ENCODE measurements at regions not wholly inside any gene's neighbourhood (a gene's known extent, or its start where the extent isn't known, plus 50 kb on each side); places are given as distances from the start of the nearest gene placed in this dataset.
"Not testable (repeated sequence)": the region's sequence is repeated elsewhere in the genome, so short reads cannot be mapped to it uniquely, and the experiment has no call there.

DNA sequence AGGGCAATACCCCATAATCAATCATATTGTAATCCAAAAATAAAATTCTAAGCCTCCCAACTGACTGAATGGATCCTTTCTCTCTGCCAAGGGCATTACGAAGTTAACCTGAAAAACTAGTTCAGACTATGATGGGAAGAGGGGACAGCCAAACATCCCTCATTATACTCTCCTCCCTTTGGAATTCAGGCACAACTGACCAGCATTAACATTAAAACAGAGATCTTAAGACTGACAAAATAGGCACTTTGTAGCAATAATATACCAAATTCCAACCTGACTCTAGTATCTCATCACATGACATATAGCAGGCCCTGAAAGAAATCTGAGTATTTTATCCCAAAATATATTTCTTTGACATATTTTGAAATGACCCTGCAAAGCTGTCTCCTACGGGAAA lies 55.0 kb upstream of the SPP1 start:
- H3K56ac ChIP-seq (ENCODE audit: insufficient read length, low read depth, low read length), result no peak overlapping the region
- H4K8ac ChIP-seq (replicated peaks; ENCODE audit: insufficient read length, low read depth, low read length), result no peak overlapping the region
- peak overlapping the region; percentile 1 to 100; a peak in 4 of 5 replicates for H3K4me3 Mint-ChIP-seq
- H3K4ac ChIP-seq (ENCODE audit: low read depth, low read length), result no peak overlapping the region
- TF ChIP-seq, protein P1, sequence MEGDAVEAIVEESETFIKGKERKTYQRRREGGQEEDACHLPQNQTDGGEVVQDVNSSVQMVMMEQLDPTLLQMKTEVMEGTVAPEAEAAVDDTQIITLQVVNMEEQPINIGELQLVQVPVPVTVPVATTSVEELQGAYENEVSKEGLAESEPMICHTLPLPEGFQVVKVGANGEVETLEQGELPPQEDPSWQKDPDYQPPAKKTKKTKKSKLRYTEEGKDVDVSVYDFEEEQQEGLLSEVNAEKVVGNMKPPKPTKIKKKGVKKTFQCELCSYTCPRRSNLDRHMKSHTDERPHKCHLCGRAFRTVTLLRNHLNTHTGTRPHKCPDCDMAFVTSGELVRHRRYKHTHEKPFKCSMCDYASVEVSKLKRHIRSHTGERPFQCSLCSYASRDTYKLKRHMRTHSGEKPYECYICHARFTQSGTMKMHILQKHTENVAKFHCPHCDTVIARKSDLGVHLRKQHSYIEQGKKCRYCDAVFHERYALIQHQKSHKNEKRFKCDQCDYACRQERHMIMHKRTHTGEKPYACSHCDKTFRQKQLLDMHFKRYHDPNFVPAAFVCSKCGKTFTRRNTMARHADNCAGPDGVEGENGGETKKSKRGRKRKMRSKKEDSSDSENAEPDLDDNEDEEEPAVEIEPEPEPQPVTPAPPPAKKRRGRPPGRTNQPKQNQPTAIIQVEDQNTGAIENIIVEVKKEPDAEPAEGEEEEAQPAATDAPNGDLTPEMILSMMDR (conservative IDR thresholded peaks at IDR 0.05), result no peak
- H3K27me3 ChIP-seq (ENCODE audit: insufficient read depth, low read length), result no peaks in the 10 kb centered on the region
- H3K14ac ChIP-seq (ENCODE audit: insufficient read depth, low read length), result no peak overlapping the region
- WGBS (ENCODE audit: extremely low coverage, insufficient read length, low lambda C conversion rate), result no CpG with 5 or more reads among the region's 2 CpGs
- no peak overlapping the region for H4K91ac ChIP-seq (ENCODE audit: insufficient read length, low read depth, low read length)
- peak overlapping the region; percentile 98 for H3K27ac ChIP-seq (ENCODE audit: insufficient read length, low read depth, low read length)
- no peak overlapping the region for H2BK15ac ChIP-seq (ENCODE audit: low read depth, low read length)
- H2AK5ac ChIP-seq (ENCODE audit: insufficient read length, low read length), result no peak overlapping the region
- no peaks in the 10 kb centered on the region for H3K9me3 ChIP-seq (ENCODE audit: control insufficient read depth, low read depth, low read length)
- peaks cover 26 to 28% (median 28%) of the 10 kb centered on the region in 3 experiments for H3K36me3 Mint-ChIP-seq (ENCODE audit: insufficient read depth in 1 of 3, low read depth in 3 of 3)
- no peak overlapping the region for H3K9ac ChIP-seq (ENCODE audit: extremely low read depth, insufficient read length, low read length)
- H3K18ac ChIP-seq (ENCODE audit: insufficient read length, low read depth, low read length), result no peak overlapping the region
- no peak overlapping the region for H2BK12ac ChIP-seq (ENCODE audit: insufficient read length, low read depth, low read length)
- no peak overlapping the region for H3K23ac ChIP-seq (ENCODE audit: insufficient read length, low read depth, low read length)
- H4K5ac ChIP-seq (ENCODE audit: insufficient read length, low read depth, low read length), result no peak overlapping the region
- peaks cover 55 to 57% of the 10 kb centered on the region in 2 experiments for H3K4me1 Mint-ChIP-seq
- H3K27ac Mint-ChIP-seq, result peak overlapping the region; percentile 97 to 98 (median 98)
- H3K79me2 ChIP-seq (ENCODE audit: insufficient read depth, low read length), result peaks cover 8% of the 10 kb centered on the region; the same call in 1 of the 2 replicates
- peak overlapping the region; percentile 68 for H3K4me2 ChIP-seq (ENCODE audit: insufficient read depth, insufficient read length, low read length)
- H3T11ph ChIP-seq (ENCODE audit: low read length), result no peak overlapping the region
- H2BK120ac ChIP-seq (ENCODE audit: low read depth, low read length, poor library complexity, severe bottlenecking), result peak overlapping the region; percentile 99
- no peak overlapping the region for H2BK5ac ChIP-seq (ENCODE audit: insufficient read length, low read length)
- H3K23me2 ChIP-seq (ENCODE audit: insufficient read length, low read depth, low read length, poor library complexity, severe bottlenecking), result no peaks in the 10 kb centered on the region
- DNase-seq, result no peak
- H3K4me1 ChIP-seq (ENCODE audit: insufficient read depth, low read length), result peaks cover 17% of the 10 kb centered on the region
- H3K27me3 Mint-ChIP-seq (ENCODE audit: low read depth), result no peaks in the 10 kb centered on the region; the same call in 1 of the 2 replicates
- no peaks in the 10 kb centered on the region for H4K20me1 ChIP-seq (ENCODE audit: control insufficient read depth, insufficient read depth, insufficient read length)
- H3K79me1 ChIP-seq (ENCODE audit: insufficient read depth, low read depth, low read length, poor library complexity, severe bottlenecking), result no peaks in the 10 kb centered on the region
- peak overlapping the region; percentile 64 for H2BK20ac ChIP-seq (ENCODE audit: low read depth, low read length, poor library complexity, severe bottlenecking)
- H3K9me3 Mint-ChIP-seq, result peaks cover 4 to 14% of the 10 kb centered on the region in 2 experiments; a peak in 4 of 5 replicates
- no peak overlapping the region for H2AFZ ChIP-seq (ENCODE audit: low read length)

DNA sequence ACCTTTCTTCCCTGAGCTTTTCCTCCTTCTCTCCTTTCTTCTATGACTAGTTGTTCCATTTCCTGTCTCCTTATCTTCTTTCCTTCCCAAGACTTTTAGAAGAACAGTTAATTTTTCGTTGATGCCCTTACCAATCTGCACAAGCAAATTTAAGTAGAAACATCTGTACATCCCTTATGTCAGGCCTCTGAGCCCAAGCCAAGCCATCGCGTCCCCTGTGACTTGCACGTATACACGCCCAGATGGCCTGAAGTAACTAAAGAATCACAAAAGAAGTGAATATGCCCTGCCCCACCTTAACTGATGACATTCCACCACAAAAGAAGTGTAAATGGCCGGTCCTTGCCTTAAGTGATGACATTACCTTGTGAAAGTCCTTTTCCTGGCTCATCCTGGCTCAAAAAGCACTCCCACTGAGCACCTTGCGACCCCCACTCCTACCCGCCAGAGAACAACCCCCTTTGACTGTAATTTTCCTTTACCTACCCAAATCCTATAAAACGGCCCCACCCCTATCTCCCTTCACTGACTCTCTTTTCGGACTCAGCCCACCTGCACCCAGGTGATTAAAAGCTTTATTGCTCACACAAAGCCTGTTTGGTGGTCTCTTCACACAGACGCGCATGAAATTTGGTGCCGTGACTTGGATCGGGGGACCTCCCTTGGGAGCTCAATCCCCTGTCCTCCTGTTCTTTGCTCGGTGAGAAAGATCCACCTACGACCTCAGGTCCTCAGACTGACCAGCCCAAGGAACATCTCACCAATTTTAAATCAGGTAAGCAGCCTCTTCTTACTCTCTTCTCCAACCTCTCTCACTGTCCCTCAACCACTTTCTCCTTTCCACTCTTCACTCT lies 53.7 kb upstream of the SPP1 start:
- H4K5ac ChIP-seq (ENCODE audit: insufficient read length, low read depth, low read length); H2BK5ac ChIP-seq (ENCODE audit: insufficient read length, low read length); H3K56ac ChIP-seq (ENCODE audit: insufficient read length, low read depth, low read length); H3K23me2 ChIP-seq (ENCODE audit: insufficient read length, low read depth, low read length, poor library complexity, severe bottlenecking); H2BK15ac ChIP-seq (ENCODE audit: low read depth, low read length); H3K4ac ChIP-seq (ENCODE audit: low read depth, low read length); H2AFZ ChIP-seq (ENCODE audit: low read length); H3K14ac ChIP-seq (ENCODE audit: insufficient read depth, low read length); H3K4me2 ChIP-seq (ENCODE audit: insufficient read depth, insufficient read length, low read length); H4K8ac ChIP-seq (replicated peaks; ENCODE audit: insufficient read length, low read depth, low read length); H3K79me1 ChIP-seq (ENCODE audit: insufficient read depth, low read depth, low read length, poor library complexity, severe bottlenecking); H3K27me3 ChIP-seq (ENCODE audit: insufficient read depth, low read length); H3K9me3 ChIP-seq (ENCODE audit: control insufficient read depth, low read depth, low read length); H4K91ac ChIP-seq (ENCODE audit: insufficient read length, low read depth, low read length); H2BK20ac ChIP-seq (ENCODE audit: low read depth, low read length, poor library complexity, severe bottlenecking); H3K23ac ChIP-seq (ENCODE audit: insufficient read length, low read depth, low read length); H2AK5ac ChIP-seq (ENCODE audit: insufficient read length, low read length); H3K27me3 Mint-ChIP-seq (ENCODE audit: low read depth); H3K18ac ChIP-seq (ENCODE audit: insufficient read length, low read depth, low read length); H2BK12ac ChIP-seq (ENCODE audit: insufficient read length, low read depth, low read length); H2BK120ac ChIP-seq (ENCODE audit: low read depth, low read length, poor library complexity, severe bottlenecking); H3K79me2 ChIP-seq (ENCODE audit: insufficient read depth, low read length); H4K20me1 ChIP-seq (ENCODE audit: control insufficient read depth, insufficient read depth, insufficient read length): not testable (repeated sequence)
- peaks cover 4 to 14% of the 10 kb centered on the region in 2 experiments; a peak in 4 of 5 replicates for H3K9me3 Mint-ChIP-seq
- DNase-seq, result peak; percentile 78
- H3K36me3 Mint-ChIP-seq (ENCODE audit: insufficient read depth in 1 of 3, low read depth in 3 of 3), result peaks cover 26 to 28% (median 28%) of the 10 kb centered on the region in 3 experiments
- peaks cover 44 to 50% of the 10 kb centered on the region in 2 experiments for H3K4me1 Mint-ChIP-seq
- peak overlapping the region; percentile 99 to 100 for H3K4me3 Mint-ChIP-seq
- H3T11ph ChIP-seq (ENCODE audit: low read length), result peak overlapping the region; percentile 59
- peak overlapping the region; percentile 89 for H3K9ac ChIP-seq (ENCODE audit: extremely low read depth, insufficient read length, low read length)
- peak overlapping the region; percentile 98 for H3K27ac ChIP-seq (ENCODE audit: insufficient read length, low read depth, low read length)
- peaks cover 11% of the 10 kb centered on the region for H3K4me1 ChIP-seq (ENCODE audit: insufficient read depth, low read length)
- no CpG with 5 or more reads among the region's 16 CpGs for WGBS (ENCODE audit: extremely low coverage, insufficient read length, low lambda C conversion rate)
- H3K27ac Mint-ChIP-seq, result peak overlapping the region; percentile 97 to 98 (median 98)

Measured in H9 (cell line).